ENCODE measurements at regions not wholly inside any gene's neighbourhood (a gene's known extent, or its start where the extent isn't known, plus 50 kb on each side); places are given as distances from the start of the nearest gene placed in this dataset.

DNA sequence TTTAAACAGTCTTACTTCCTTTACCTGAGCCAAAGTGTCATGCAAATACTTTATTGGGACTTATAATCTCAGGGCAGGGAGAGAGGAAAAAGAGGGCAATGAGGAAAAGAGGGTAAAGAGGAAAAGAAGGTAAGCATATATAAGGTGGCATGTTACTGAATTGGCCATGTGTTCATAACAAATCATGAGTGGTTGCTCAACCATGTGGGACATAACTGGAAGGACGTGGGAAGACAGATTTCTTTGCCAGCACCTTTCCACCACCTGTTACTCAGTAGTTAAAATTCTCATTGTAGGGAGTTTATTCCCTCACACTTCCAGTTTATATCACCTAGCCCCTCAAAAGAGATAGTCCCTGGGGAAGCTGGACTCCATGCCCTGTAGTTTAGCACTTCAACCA is 54.7 kb upstream of the TPRG1 start:
- DNase-seq (ENCODE audit: low read depth) = no peak

DNA sequence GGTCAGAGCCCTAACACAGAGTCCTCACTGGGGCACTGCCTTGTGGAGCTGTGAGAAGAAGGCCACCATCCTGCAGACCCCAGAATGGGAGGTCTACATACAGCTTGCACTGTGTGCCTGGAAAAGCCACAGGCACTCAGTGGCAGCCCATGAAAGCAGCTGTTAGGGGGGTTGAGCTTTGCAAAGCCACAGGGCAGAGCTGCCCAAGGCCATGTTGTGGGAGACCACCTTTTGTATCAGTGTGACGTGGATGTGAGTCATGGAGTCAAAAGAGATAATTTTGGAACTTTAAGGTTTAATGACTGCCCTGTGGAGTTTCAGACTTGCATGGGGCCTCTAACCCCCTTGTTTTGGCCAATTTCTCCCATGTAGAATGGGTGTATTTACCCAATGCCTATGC is 52.9 kb upstream of the TPRG1 start:
- DNase-seq (ENCODE audit: low read depth) = no peak

DNA sequence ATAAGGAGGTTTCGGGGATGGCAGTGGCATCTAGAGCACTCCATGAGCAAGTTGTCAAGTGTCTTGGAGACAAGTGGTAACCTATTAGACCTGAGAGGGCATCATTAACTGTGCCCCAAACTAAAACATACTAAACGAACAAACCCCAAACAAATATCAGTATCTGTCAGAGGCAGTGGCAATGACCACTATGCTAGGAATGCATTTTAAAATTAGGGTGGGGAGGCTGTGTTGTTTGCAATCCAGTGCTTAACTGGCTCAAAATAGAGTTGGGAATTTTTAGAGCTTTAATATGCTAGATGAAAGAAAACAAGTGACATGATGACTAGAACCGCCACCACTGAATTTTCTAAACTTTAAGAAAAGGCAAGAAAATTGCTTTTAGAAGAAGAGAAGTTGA is 51.8 kb upstream of the TPRG1 start:
- no peak for DNase-seq (ENCODE audit: low read depth)

GRCh38 chr3:189121092-189121491 is 50.7 kb upstream of the TPRG1 start:
- no peak for DNase-seq (ENCODE audit: low read depth)
